HepG2 (cell line): ENCODE measurements at regions not wholly inside any gene's neighbourhood (a gene's known extent, or its start where the extent isn't known, plus 50 kb on each side); places are given as distances from the start of the nearest gene placed in this dataset.

Source experiments
- MAFF ChIP-seq: IDR thresholded peaks from 2 replicates; pipeline ENCODE4 v1.6.1; 2011; ENCODE audit warnings: low read depth, low read length, improper control_type of control experiment
- POLR2A ChIP-seq, 2 experiments: IDR thresholded peaks; 2 replicates each; pipeline ENCODE4 v1.6.1; 2011; ENCODE audit warnings: low read depth in 2 of 2, low read length in 2 of 2, mild to moderate bottlenecking in 1 of 2, moderate library complexity in 1 of 2; ENCODE audit not compliant: insufficient read depth in 1 of 2
- ZNF616 ChIP-seq: sonication (generic); formaldehyde crosslinking; IDR thresholded peaks from 2 replicates; pipeline ENCODE4 v1.5.0; 2020; ENCODE audit warnings: low read depth, mild to moderate bottlenecking, missing genetic modification reagents

DNA sequence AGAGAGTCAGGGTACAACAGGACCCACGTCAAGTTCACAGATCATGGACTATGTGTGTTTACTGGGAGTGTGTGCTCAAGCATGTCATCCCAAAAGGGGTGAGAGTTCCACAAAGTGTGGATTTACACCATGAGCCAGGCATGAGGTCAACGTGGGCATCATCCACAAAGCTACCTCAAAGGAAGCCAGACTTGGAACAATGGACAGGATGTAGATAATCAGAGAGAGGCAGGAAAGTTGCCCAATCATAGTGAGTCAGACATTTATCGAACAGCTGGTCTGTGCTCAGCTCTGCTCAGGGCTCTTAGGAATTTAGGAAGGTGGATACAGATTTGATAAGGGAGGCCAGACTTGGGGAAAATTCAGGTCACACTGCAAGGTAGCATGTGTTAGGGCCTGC, 317.2 kb upstream of the CDYL start:
- TF ChIP-seq ZNF616 (CRISPR knock-in tag) = no peak
- TF ChIP-seq POLR2A (IDR thresholded peaks at IDR 0.05; ENCODE audit: insufficient read depth in 1 of 2, low read depth in 2 of 2, low read length in 2 of 2) = no peak
- no peak for TF ChIP-seq MAFF
